ENCODE measurements at regions not wholly inside any gene's neighbourhood (a gene's known extent, or its start where the extent isn't known, plus 50 kb on each side); places are given as distances from the start of the nearest gene placed in this dataset.

GRCh38 chr5:38776149-38776896 lies 69.5 kb upstream of the OSMR start:
- Histone ChIP-seq H3K23ac (ENCODE audit: insufficient read length, low read depth, low read length) (no peak overlapping the region), H3K56ac (ENCODE audit: insufficient read length, low read depth, low read length) (no peak overlapping the region), H3K4ac (ENCODE audit: low read depth, low read length) (no peak overlapping the region), H3K18ac (ENCODE audit: insufficient read length, low read depth, low read length) (no peak overlapping the region), H3K4me2 (ENCODE audit: insufficient read depth, insufficient read length, low read length) (no peak overlapping the region), H3T11ph (ENCODE audit: low read length) (no peak overlapping the region), H3K9me3 (ENCODE audit: control insufficient read depth, low read depth, low read length) (no peaks in the 10 kb centered on the region), H4K5ac (ENCODE audit: insufficient read length, low read depth, low read length) (no peak overlapping the region), H2BK20ac (ENCODE audit: low read depth, low read length, poor library complexity, severe bottlenecking) (no peak overlapping the region), H2AFZ (ENCODE audit: low read length) (no peak overlapping the region), H3K14ac (ENCODE audit: insufficient read depth, low read length) (no peak overlapping the region), H2BK120ac (ENCODE audit: low read depth, low read length, poor library complexity, severe bottlenecking) (no peak overlapping the region), H3K4me1 (ENCODE audit: insufficient read depth, low read length) (peaks cover 2% of the 10 kb centered on the region; the same call in 1 of the 2 replicates), H4K8ac (replicated peaks; ENCODE audit: insufficient read length, low read depth, low read length) (no peak overlapping the region), H2BK15ac (ENCODE audit: low read depth, low read length) (no peak overlapping the region), H3K9ac (ENCODE audit: extremely low read depth, insufficient read length, low read length) (no peak overlapping the region), H3K79me1 (ENCODE audit: insufficient read depth, low read depth, low read length, poor library complexity, severe bottlenecking) (no peaks in the 10 kb centered on the region), H3K23me2 (ENCODE audit: insufficient read length, low read depth, low read length, poor library complexity, severe bottlenecking) (no peaks in the 10 kb centered on the region), H4K20me1 (ENCODE audit: control insufficient read depth, insufficient read depth, insufficient read length) (no peaks in the 10 kb centered on the region), H2AK5ac (ENCODE audit: insufficient read length, low read length) (no peak overlapping the region), H3K27ac (ENCODE audit: insufficient read length, low read depth, low read length) (no peak overlapping the region), H4K91ac (ENCODE audit: insufficient read length, low read depth, low read length) (no peak overlapping the region), H2BK5ac (ENCODE audit: insufficient read length, low read length) (no peak overlapping the region), H3K27me3 (ENCODE audit: insufficient read depth, low read length) (no peaks in the 10 kb centered on the region), H2BK12ac (ENCODE audit: insufficient read length, low read depth, low read length) (no peak overlapping the region), H3K79me2 (ENCODE audit: insufficient read depth, low read length) (no peaks in the 10 kb centered on the region)
- no peak for TF ChIP-seq CTCF (conservative IDR thresholded peaks at IDR 0.05)
- Mint-ChIP-seq H3K27me3 (ENCODE audit: low read depth) (no peaks in the 10 kb centered on the region), H3K4me1 (peaks cover 5 to 10% of the 10 kb centered on the region in 2 experiments; a peak in 3 of 4 replicates), H3K9me3 (peaks cover 2 to 5% of the 10 kb centered on the region in 2 experiments; a peak in 4 of 5 replicates), H3K36me3 (ENCODE audit: insufficient read depth in 1 of 3, low read depth in 3 of 3) (peaks cover 0 to 4% (median 0%) of the 10 kb centered on the region in 3 experiments; a peak in 3 of 7 replicates), H3K4me3 (no peak overlapping the region), H3K27ac (no peak overlapping the region)
- DNase-seq: no peak
- no CpG with 5 or more reads among the region's 6 CpGs for WGBS (ENCODE audit: extremely low coverage, insufficient read length, low lambda C conversion rate)

Data from H9 (cell line).